HCT116 (cell line): ENCODE measurements at regions not wholly inside any gene's neighbourhood (a gene's known extent, or its start where the extent isn't known, plus 50 kb on each side); places are given as distances from the start of the nearest gene placed in this dataset.

Experiments used
- ATAC-seq: fragments of 200-7000 bp; cut with Tn5 transposase; 2 replicates; pipeline ENCODE4 v1.9.1; 2020; ENCODE audit warnings: mild to moderate bottlenecking, moderate library complexity
- BruUV-seq: library from RNA; stranded (reverse); fragments of 400-500 nt; replicated peaks from 2 replicates; lab custom pipeline; 2021; lab: Mats Ljungman, UMichigan
- CTCF ChIA-PET: fragments of 300-600 bp; sonication (Branson Sonifier 250); formaldehyde crosslinking; loops from one replicate; lab custom pipeline; 2021; ENCODE audit warnings: antibody characterized with exemption; lab: Charles Lee
- POLR2A ChIA-PET: fragments of 300-600, 350-600 bp; sonication (Branson Sonifier 250); formaldehyde crosslinking; loops from one replicate; lab custom pipeline; 2021; ENCODE audit warnings: antibody characterized with exemption; lab: Charles Lee
- RAD21 ChIA-PET, 2 experiments: fragments of 300-600 bp; sonication (Branson Sonifier 250); formaldehyde crosslinking; loops; one replicate each; lab custom pipeline; 2023; ENCODE audit warnings: low total read pairs in 2 of 2; ENCODE audit not compliant: uncharacterized antibody in 2 of 2, unreplicated experiment in 2 of 2, low non-redundant PET in 1 of 2; lab: Charles Lee
- DNase-seq: peaks from one replicate; pipeline ENCODE4 v3.0.0-alpha.2; 2010; ENCODE audit warnings: low read depth, low spot score
- H2AFZ ChIP-seq: fragments of 200-600 bp; shearing (Covaris generic), sonication (generic); 2 replicates; pipeline ENCODE4 v1.6.1; 2017; ENCODE audit warnings: low read depth, mixed run types, mixed read lengths, antibody characterized with exemption, low read length; ENCODE audit not compliant: poor library complexity, severe bottlenecking
- H3K27ac ChIP-seq: 2 replicates; pipeline ENCODE4 v1.5.1; 2012; ENCODE audit warnings: low read depth, low read length
- H3K27me3 ChIP-seq: fragments of 200-600 bp; sonication (generic); 2 replicates; pipeline ENCODE4 v1.6.1; 2016; ENCODE audit warnings: mixed run types, low read length, mixed read lengths; ENCODE audit not compliant: insufficient read depth
- H3K36me3 ChIP-seq, 2 experiments: fragments of 200-500 bp in 1 of 2; fragments of 200-600 bp in 1 of 2; sonication (Bioruptor generic) in 1 of 2; sonication (generic) in 1 of 2; 2 replicates each; pipeline versions ENCODE4 v1.5.1 to v1.6.1; 2014 to 2016; ENCODE audit warnings: low read length in 2 of 2, inconsistent platforms in 1 of 2, mixed read lengths in 1 of 2, mixed run types in 1 of 2; ENCODE audit not compliant: insufficient read depth in 2 of 2, control insufficient read depth in 1 of 2
- H3K4me1 ChIP-seq, 2 experiments: fragments of 200-600 bp in 1 of 2; sonication (generic) in 1 of 2; 2 replicates each; pipeline versions ENCODE4 v1.5.1 to v1.6.1; 2012 to 2017; ENCODE audit warnings: low read length in 2 of 2, inconsistent platforms in 1 of 2, mild to moderate bottlenecking in 1 of 2, mixed read lengths in 1 of 2, mixed run types in 1 of 2, moderate library complexity in 1 of 2; ENCODE audit not compliant: insufficient read depth in 2 of 2, control insufficient read depth in 1 of 2
- H3K4me2 ChIP-seq: fragments of 200-600 bp; sonication (generic); 2 replicates; pipeline ENCODE4 v1.6.1; 2017; ENCODE audit warnings: mixed run types, low read length, mixed read lengths
- H3K4me3 ChIP-seq, 2 experiments: fragments of 200-600 bp in 1 of 2; sonication (generic) in 1 of 2; replicated peaks in 1 of 2; 2 replicates each; pipeline ENCODE4 v1.5.1; 2011 to 2016; ENCODE audit warnings: low read length in 2 of 2, control low read depth in 1 of 2, low read depth in 1 of 2, mild to moderate bottlenecking in 1 of 2, mixed read lengths in 1 of 2, mixed run types in 1 of 2
- H3K79me2 ChIP-seq: fragments of 200-600 bp; sonication (generic); 2 replicates; pipeline ENCODE4 v1.6.1; 2017; ENCODE audit warnings: mild to moderate bottlenecking, mixed run types, low read length, moderate library complexity, mixed read lengths; ENCODE audit not compliant: insufficient read depth
- H3K9ac ChIP-seq: fragments of 200-600 bp; sonication (generic); 2 replicates; pipeline ENCODE4 v1.6.1; 2016; ENCODE audit warnings: low read length, mixed read lengths
- H3K9me2 ChIP-seq: fragments of 200-600 bp; sonication (generic), shearing (Covaris generic); 2 replicates; pipeline ENCODE4 v1.6.1; 2017; ENCODE audit warnings: mixed run types, mild to moderate bottlenecking, moderate library complexity; ENCODE audit not compliant: insufficient read depth
- H3K9me3 ChIP-seq, 2 experiments: fragments of 200-500 bp in 1 of 2; fragments of 200-600 bp in 1 of 2; sonication (Bioruptor generic) in 1 of 2; sonication (generic) in 1 of 2; 2 replicates each; pipeline ENCODE4 v1.6.1; 2014 to 2017; ENCODE audit warnings: low read length in 2 of 2, mixed read lengths in 2 of 2, inconsistent platforms in 1 of 2, low read depth in 1 of 2, mild to moderate bottlenecking in 1 of 2, mixed run types in 1 of 2, moderate library complexity in 1 of 2; ENCODE audit not compliant: control insufficient read depth in 1 of 2, insufficient read depth in 1 of 2
- H4K20me1 ChIP-seq: fragments of 200-600 bp; sonication (generic), shearing (Covaris generic); 2 replicates; pipeline ENCODE4 v1.6.1; 2017; ENCODE audit warnings: mixed run types, mild to moderate bottlenecking, moderate library complexity; ENCODE audit not compliant: insufficient read depth
- CBX3 ChIP-seq: IDR thresholded peaks from 2 replicates; pipeline ENCODE4 v1.6.1; 2012; ENCODE audit warnings: low read depth
- EZH2 ChIP-seq: fragments of 200-600 bp; sonication (generic); IDR thresholded peaks from 2 replicates; pipeline ENCODE4 v1.6.1; 2017; ENCODE audit warnings: antibody characterized with exemption, mixed run types
- EZH2phosphoT487 ChIP-seq: fragments of 200-600 bp; IDR thresholded peaks from 2 replicates; pipeline ENCODE4 v1.6.1; 2018; ENCODE audit warnings: antibody characterized with exemption, borderline replicate concordance
- POLR2A ChIP-seq: IDR thresholded peaks from 2 replicates; pipeline ENCODE4 v1.7.0; 2011; ENCODE audit warnings: borderline replicate concordance; ENCODE audit not compliant: insufficient read depth, insufficient read length; ENCODE audit errors: extremely low read depth
- POLR2AphosphoS5 ChIP-seq: IDR thresholded peaks from 2 replicates; pipeline ENCODE4 v1.6.1; 2011; ENCODE audit warnings: mild to moderate bottlenecking, low read depth, low read length, moderate library complexity
- SP1 ChIP-seq: IDR thresholded peaks from 2 replicates; pipeline ENCODE4 v1.6.1; 2012; ENCODE audit warnings: low read depth
- TCF7L2 ChIP-seq: IDR thresholded peaks from 2 replicates; pipeline ENCODE4 v1.7.0; 2011; ENCODE audit warnings: borderline replicate concordance, inconsistent platforms; ENCODE audit not compliant: insufficient read depth, insufficient read length; ENCODE audit errors: extremely low read depth
- ZNF274 ChIP-seq: fragments of 200-500 bp; sonication (Bioruptor generic); IDR thresholded peaks from 2 replicates; pipeline ENCODE4 v1.6.1; 2014; ENCODE audit warnings: mild to moderate bottlenecking, low read depth, low read length, inconsistent platforms
- intact Hi-C: fragments of 100-400 bp; cut with micrococcal nuclease; formaldehyde crosslinking; loops from 2 replicates; pipeline ENCODE4 v1.10.0; 2022
- TF ChIP-seq, protein P1 (sequence below), 3 experiments: fragments of 200-600 bp in 1 of 3; sonication (generic) in 1 of 3; IDR thresholded peaks in 2 of 3; conservative IDR thresholded peaks in 1 of 3; 2 replicates each; pipeline ENCODE4 v1.5.1; 2012 to 2017; ENCODE audit warnings: low read depth in 2 of 3, low read length in 2 of 3, antibody characterized with exemption in 1 of 3, borderline replicate concordance in 1 of 3, control low read depth in 1 of 3, mild to moderate bottlenecking in 1 of 3, mixed read lengths in 1 of 3, mixed run types in 1 of 3, moderate library complexity in 1 of 3; ENCODE audit not compliant: insufficient read depth in 1 of 3
- TF ChIP-seq, protein P2 (sequence below): IDR thresholded peaks from 2 replicates; pipeline ENCODE4 v1.6.1; 2011; ENCODE audit warnings: mild to moderate bottlenecking, low read length, moderate library complexity; ENCODE audit not compliant: insufficient replicate concordance; ENCODE audit errors: extremely low read depth
- TF ChIP-seq, protein P3 (sequence below): IDR thresholded peaks from 2 replicates; pipeline ENCODE4 v1.6.1; 2012; ENCODE audit warnings: low read depth

DNA sequence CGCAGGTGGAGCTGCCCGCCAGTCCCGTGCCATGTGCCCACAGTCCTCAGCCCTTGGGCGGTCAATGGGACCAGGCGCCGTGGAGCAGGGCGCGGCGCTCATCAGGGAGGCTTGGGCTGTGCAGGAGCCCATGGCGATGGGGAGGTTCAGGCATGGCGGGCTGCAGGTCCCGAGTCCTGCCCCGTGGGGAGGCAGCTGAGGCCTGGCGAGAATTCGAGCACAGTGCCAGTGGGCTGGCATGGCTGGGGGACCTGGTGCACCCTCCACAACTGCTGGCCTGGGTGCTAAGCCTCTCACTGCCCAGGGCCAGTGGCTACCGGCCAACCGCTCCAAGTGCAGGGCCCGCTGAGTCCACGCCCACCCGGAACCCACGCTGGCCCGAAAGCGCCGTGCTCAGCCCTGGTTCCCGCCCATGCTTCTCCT is 646.5 kb downstream of the GABRG1 start:
- no TSS peak for BruUV-seq
- Histone ChIP-seq H3K4me2 (no peak overlapping the region), H4K20me1 (no peaks in the 10 kb centered on the region), H3K9me2 (no peaks in the 10 kb centered on the region), H3K9me3 (peaks cover 4 to 10% of the 10 kb centered on the region in 2 experiments; a peak in 2 of 4 replicates), H3K79me2 (no peaks in the 10 kb centered on the region), H3K27ac (no peak overlapping the region), H3K27me3 (no peaks in the 10 kb centered on the region), H3K36me3 (no peaks in the 10 kb centered on the region), H3K9ac (no peak overlapping the region), H3K4me3 (no peak overlapping the region), H3K4me1 (no peaks in the 10 kb centered on the region), H2AFZ (no peak overlapping the region)
- intact Hi-C loops, result no loop called here
- ATAC-seq (no peak), DNase-seq (no peak)
- no peak for TF ChIP-seq POLR2A
- TF ChIP-seq, protein P1, sequence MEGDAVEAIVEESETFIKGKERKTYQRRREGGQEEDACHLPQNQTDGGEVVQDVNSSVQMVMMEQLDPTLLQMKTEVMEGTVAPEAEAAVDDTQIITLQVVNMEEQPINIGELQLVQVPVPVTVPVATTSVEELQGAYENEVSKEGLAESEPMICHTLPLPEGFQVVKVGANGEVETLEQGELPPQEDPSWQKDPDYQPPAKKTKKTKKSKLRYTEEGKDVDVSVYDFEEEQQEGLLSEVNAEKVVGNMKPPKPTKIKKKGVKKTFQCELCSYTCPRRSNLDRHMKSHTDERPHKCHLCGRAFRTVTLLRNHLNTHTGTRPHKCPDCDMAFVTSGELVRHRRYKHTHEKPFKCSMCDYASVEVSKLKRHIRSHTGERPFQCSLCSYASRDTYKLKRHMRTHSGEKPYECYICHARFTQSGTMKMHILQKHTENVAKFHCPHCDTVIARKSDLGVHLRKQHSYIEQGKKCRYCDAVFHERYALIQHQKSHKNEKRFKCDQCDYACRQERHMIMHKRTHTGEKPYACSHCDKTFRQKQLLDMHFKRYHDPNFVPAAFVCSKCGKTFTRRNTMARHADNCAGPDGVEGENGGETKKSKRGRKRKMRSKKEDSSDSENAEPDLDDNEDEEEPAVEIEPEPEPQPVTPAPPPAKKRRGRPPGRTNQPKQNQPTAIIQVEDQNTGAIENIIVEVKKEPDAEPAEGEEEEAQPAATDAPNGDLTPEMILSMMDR (IDR thresholded peaks at IDR 0.05 in 2 of 3, conservative IDR thresholded peaks at IDR 0.05 in 1 of 3; ENCODE audit: borderline replicate concordance in 1 of 3, insufficient read depth in 1 of 3, low read depth in 2 of 3, low read length in 2 of 3), result no peak
- no peak for TF ChIP-seq TCF7L2
- RAD21 ChIA-PET, result no interaction called here
- CTCF ChIA-PET, result no interaction called here
- POLR2A ChIA-PET, result no interaction called here

DNA sequence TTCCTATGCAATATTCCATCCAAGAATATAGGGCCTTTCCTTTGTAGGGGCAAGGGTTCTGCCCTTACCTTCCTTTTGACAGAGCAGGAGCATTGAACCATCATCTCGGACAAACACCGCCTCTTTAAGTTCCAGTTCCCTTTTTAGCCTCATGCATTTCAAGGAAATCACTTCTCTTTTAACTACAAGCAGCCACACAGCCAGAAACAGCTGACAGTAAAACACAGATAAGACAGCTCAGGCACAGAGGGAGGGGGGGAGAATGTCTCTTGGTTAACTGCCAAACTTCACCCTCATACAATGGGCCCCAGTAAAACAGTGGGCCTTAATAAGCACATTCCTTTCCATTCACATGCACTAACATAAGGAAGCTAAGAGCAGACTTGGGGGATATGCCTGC is 648.3 kb downstream of the GABRG1 start:
- POLR2A ChIA-PET, result no interaction called here
- peaks cover 10% of the 10 kb centered on the region in 2 experiments; a peak in 2 of 4 replicates for H3K9me3 ChIP-seq
- no peak overlapping the region for H3K4me3 ChIP-seq
- H3K36me3 ChIP-seq, result no peaks in the 10 kb centered on the region
- H3K9ac ChIP-seq, result no peak overlapping the region
- no peaks in the 10 kb centered on the region for H4K20me1 ChIP-seq
- H3K4me1 ChIP-seq, result no peaks in the 10 kb centered on the region
- BruUV-seq, result no TSS peak
- no peak overlapping the region for H3K4me2 ChIP-seq
- ATAC-seq, result no peak
- TF ChIP-seq, protein P2, sequence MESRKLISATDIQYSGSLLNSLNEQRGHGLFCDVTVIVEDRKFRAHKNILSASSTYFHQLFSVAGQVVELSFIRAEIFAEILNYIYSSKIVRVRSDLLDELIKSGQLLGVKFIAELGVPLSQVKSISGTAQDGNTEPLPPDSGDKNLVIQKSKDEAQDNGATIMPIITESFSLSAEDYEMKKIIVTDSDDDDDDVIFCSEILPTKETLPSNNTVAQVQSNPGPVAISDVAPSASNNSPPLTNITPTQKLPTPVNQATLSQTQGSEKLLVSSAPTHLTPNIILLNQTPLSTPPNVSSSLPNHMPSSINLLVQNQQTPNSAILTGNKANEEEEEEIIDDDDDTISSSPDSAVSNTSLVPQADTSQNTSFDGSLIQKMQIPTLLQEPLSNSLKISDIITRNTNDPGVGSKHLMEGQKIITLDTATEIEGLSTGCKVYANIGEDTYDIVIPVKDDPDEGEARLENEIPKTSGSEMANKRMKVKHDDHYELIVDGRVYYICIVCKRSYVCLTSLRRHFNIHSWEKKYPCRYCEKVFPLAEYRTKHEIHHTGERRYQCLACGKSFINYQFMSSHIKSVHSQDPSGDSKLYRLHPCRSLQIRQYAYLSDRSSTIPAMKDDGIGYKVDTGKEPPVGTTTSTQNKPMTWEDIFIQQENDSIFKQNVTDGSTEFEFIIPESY, result no peak
- TF ChIP-seq ZNF274 (no peak), SP1 (no peak), EZH2phosphoT487 (no peak), CBX3 (no peak), TCF7L2 (no peak), POLR2A (no peak), EZH2 (no peak), POLR2AphosphoS5 (no peak)
- TF ChIP-seq, protein P3, sequence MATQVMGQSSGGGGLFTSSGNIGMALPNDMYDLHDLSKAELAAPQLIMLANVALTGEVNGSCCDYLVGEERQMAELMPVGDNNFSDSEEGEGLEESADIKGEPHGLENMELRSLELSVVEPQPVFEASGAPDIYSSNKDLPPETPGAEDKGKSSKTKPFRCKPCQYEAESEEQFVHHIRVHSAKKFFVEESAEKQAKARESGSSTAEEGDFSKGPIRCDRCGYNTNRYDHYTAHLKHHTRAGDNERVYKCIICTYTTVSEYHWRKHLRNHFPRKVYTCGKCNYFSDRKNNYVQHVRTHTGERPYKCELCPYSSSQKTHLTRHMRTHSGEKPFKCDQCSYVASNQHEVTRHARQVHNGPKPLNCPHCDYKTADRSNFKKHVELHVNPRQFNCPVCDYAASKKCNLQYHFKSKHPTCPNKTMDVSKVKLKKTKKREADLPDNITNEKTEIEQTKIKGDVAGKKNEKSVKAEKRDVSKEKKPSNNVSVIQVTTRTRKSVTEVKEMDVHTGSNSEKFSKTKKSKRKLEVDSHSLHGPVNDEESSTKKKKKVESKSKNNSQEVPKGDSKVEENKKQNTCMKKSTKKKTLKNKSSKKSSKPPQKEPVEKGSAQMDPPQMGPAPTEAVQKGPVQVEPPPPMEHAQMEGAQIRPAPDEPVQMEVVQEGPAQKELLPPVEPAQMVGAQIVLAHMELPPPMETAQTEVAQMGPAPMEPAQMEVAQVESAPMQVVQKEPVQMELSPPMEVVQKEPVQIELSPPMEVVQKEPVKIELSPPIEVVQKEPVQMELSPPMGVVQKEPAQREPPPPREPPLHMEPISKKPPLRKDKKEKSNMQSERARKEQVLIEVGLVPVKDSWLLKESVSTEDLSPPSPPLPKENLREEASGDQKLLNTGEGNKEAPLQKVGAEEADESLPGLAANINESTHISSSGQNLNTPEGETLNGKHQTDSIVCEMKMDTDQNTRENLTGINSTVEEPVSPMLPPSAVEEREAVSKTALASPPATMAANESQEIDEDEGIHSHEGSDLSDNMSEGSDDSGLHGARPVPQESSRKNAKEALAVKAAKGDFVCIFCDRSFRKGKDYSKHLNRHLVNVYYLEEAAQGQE, result no peak
- TF ChIP-seq, all 23 proteins: peak for 0
- ChIA-PET CTCF (no interaction called here), RAD21 (no interaction called here)
- no peak overlapping the region for H2AFZ ChIP-seq
- DNase-seq, result no peak
- intact Hi-C loops, result no loop called here
- H3K9me2 ChIP-seq, result no peaks in the 10 kb centered on the region
- H3K27ac ChIP-seq, result no peak overlapping the region
- no peaks in the 10 kb centered on the region for H3K79me2 ChIP-seq
- no peaks in the 10 kb centered on the region for H3K27me3 ChIP-seq
